ENCODE measurements at regions not wholly inside any gene's neighbourhood (a gene's known extent, or its start where the extent isn't known, plus 50 kb on each side); places are given as distances from the start of the nearest gene placed in this dataset.
A peak's percentile ranks its signal among the peaks of the same experiment; 100 is the strongest.

GRCh38 chr3:23029001-23029400 is 174.1 kb upstream of the UBE2E2 start:
- Histone ChIP-seq H3K27me3 (no peaks in the 10 kb centered on the region), H3K9me3 (peaks cover 0 to 12% (median 3%) of the 10 kb centered on the region in 4 donors), H3K36me3 (no peaks in the 10 kb centered on the region), H3K4me3 (no peak overlapping the region), H3K4me1 (no peaks in the 10 kb centered on the region), H3K27ac (no peak overlapping the region)
- TF ChIP-seq EP300 (IDR thresholded peaks at IDR 0.05) (no peak), POLR2A (IDR thresholded peaks at IDR 0.05) (no peak), POLR2AphosphoS5 (IDR thresholded peaks at IDR 0.05) (no peak), CTCF (IDR thresholded peaks at IDR 0.05) (no peak)
- intact Hi-C loops (cut with DNase I; ENCODE audit: low total_unique reads) = no loop called here
- 59 to 65% (median 62%) methylated on average over 2 of the region's 2 CpGs for WGBS, 5 donors
- DNase-seq = no peak

GRCh38 chr3:23035927-23036640 is 167.0 kb upstream of the UBE2E2 start:
- no peak overlapping the region for H3K27ac ChIP-seq
- H3K4me3 ChIP-seq = no peak overlapping the region
- TF ChIP-seq POLR2A (IDR thresholded peaks at IDR 0.05) (no peak), POLR2AphosphoS5 (IDR thresholded peaks at IDR 0.05) (no peak), EP300 (IDR thresholded peaks at IDR 0.05) (no peak)
- peak; percentile 55 to 57 for DNase-seq
- H3K27me3 ChIP-seq = no peaks in the 10 kb centered on the region
- intact Hi-C loops (cut with DNase I; ENCODE audit: low total_unique reads) = no loop called here
- peaks cover 0 to 9% (median 5%) of the 10 kb centered on the region in 4 donors for H3K4me1 ChIP-seq
- 27 to 47% (median 45%) methylated on average over 5 to 9 of the region's 9 CpGs for WGBS, 5 donors
- no peaks in the 10 kb centered on the region for H3K36me3 ChIP-seq
- peaks cover 0 to 5% (median 3%) of the 10 kb centered on the region in 4 donors for H3K9me3 ChIP-seq

- intact Hi-C loops (cut with DNase I; ENCODE audit: low total_unique reads) = no loop called here
- H3K4me1 ChIP-seq = peaks cover 0 to 9% (median 5%) of the 10 kb centered on the region in 4 donors
- TF ChIP-seq POLR2A (IDR thresholded peaks at IDR 0.05) (no peak), POLR2AphosphoS5 (IDR thresholded peaks at IDR 0.05) (no peak), EP300 (IDR thresholded peaks at IDR 0.05) (no peak), CTCF (IDR thresholded peaks at IDR 0.05) (no peak)
- no peak overlapping the region for H3K4me3 ChIP-seq
- no peak for DNase-seq
- peaks cover 0 to 1% (median 0%) of the 10 kb centered on the region in 4 donors for H3K9me3 ChIP-seq
- no peaks in the 10 kb centered on the region for H3K36me3 ChIP-seq
- 23 to 39% (median 28%) methylated on average over 4 of the region's 4 CpGs for WGBS, 5 donors
- no peaks in the 10 kb centered on the region for H3K27me3 ChIP-seq
- no peak overlapping the region for H3K27ac ChIP-seq
Measured at GRCh38 chr3:23036728-23037127, 166.4 kb upstream of the UBE2E2 start.

- Histone ChIP-seq H3K36me3 (no peaks in the 10 kb centered on the region), H3K4me1 (peaks cover 0 to 9% (median 5%) of the 10 kb centered on the region in 4 donors), H3K27me3 (no peaks in the 10 kb centered on the region), H3K4me3 (no peak overlapping the region), H3K27ac (no peak overlapping the region), H3K9me3 (no peaks in the 10 kb centered on the region)
- 16 to 34% (median 17%) methylated on average over 2 of the region's 2 CpGs for WGBS, 5 donors
- TF ChIP-seq EP300 (IDR thresholded peaks at IDR 0.05) = no peak
- no peak for TF ChIP-seq CTCF (IDR thresholded peaks at IDR 0.05)
- TF ChIP-seq POLR2A (IDR thresholded peaks at IDR 0.05) = no peak
- no peak for TF ChIP-seq POLR2AphosphoS5 (IDR thresholded peaks at IDR 0.05)
- intact Hi-C loops (cut with DNase I; ENCODE audit: low total_unique reads) = no loop called here
- no peak for DNase-seq
Measured at GRCh38 chr3:23038471-23038870, 164.7 kb upstream of the UBE2E2 start.

All from stomach (tissue), 8 donors.